GM12878 (cell line): ENCODE measurements at regions not wholly inside any gene's neighbourhood (a gene's known extent, or its start where the extent isn't known, plus 50 kb on each side); places are given as distances from the start of the nearest gene placed in this dataset.

Experiments used
- ATAC-seq: fragments of 200-7000 bp; cut with Tn5 transposase; 3 replicates; pipeline ENCODE4 v1.9.1; 2020; ENCODE audit warnings: mild to moderate bottlenecking, moderate library complexity
- BruUV-seq: library from RNA; stranded (reverse); fragments of 400-500 nt; replicated peaks from 2 replicates; lab custom pipeline; 2021; lab: Mats Ljungman, UMichigan
- CTCF ChIA-PET: fragments of 300-600 bp; sonication (Branson Sonifier 250); formaldehyde crosslinking; extraction: SDS; loops from one replicate; lab custom pipeline; 2021; ENCODE audit warnings: inconsistent platforms; lab: Yijun Ruan, JAX
- POLR2A ChIA-PET: fragments of 350-600 bp; formaldehyde crosslinking; extraction: SDS; loops from one replicate; lab custom pipeline; 2021; ENCODE audit warnings: inconsistent platforms; lab: Charles Lee
- RAD21 ChIA-PET: fragments of 300-600 bp; sonication (Branson Sonifier 250); formaldehyde crosslinking; loops from one replicate; lab custom pipeline; 2023; ENCODE audit warnings: antibody characterized with exemption; ENCODE audit not compliant: unreplicated experiment; lab: Charles Lee
- SMC1A ChIA-PET: fragments of 300-600 bp; sonication (Branson Sonifier 250); formaldehyde crosslinking; loops from one replicate; lab custom pipeline; 2023; ENCODE audit not compliant: unreplicated experiment, uncharacterized antibody; lab: Charles Lee
- DNase-seq: peaks from one replicate; pipeline ENCODE4 v3.0.0-alpha.2; 2011; ENCODE audit warnings: low read depth, low spot score
- FAIRE-seq: peaks from 3 replicates; lab custom pipeline; 2011; peaks lifted over from hg19 to GRCh38; lab: Jason Lieb, UNC
- H2AFZ ChIP-seq: 2 replicates; pipeline ENCODE4 v1.6.0; 2011; ENCODE audit warnings: low read depth, low read length, control low read depth; ENCODE audit not compliant: control insufficient read depth
- H3K27ac ChIP-seq: 2 replicates; pipeline ENCODE4 v1.5.1; 2011; ENCODE audit warnings: control low read depth; ENCODE audit not compliant: control insufficient read depth, insufficient read depth
- H3K27me3 ChIP-seq, 2 experiments: replicated peaks in 1 of 2; 2 replicates each; pipeline versions ENCODE4 v1.6.0 to v1.6.1; 2011; ENCODE audit warnings: low read length in 1 of 2; ENCODE audit not compliant: control insufficient read depth in 2 of 2, insufficient read depth in 2 of 2
- H3K36me3 ChIP-seq, 2 experiments: 2 replicates each; pipeline ENCODE4 v1.5.1; 2011; ENCODE audit warnings: low read length in 1 of 2; ENCODE audit not compliant: control insufficient read depth in 2 of 2, insufficient read depth in 2 of 2
- H3K4me1 ChIP-seq: 2 replicates; pipeline ENCODE4 v1.6.1; 2011; ENCODE audit warnings: mild to moderate bottlenecking, low read length, moderate library complexity, mixed read lengths; ENCODE audit not compliant: control insufficient read depth, insufficient read depth
- H3K4me2 ChIP-seq: 2 replicates; pipeline ENCODE4 v1.6.0; 2011; ENCODE audit warnings: control low read depth; ENCODE audit not compliant: control insufficient read depth, insufficient read depth
- H3K4me3 ChIP-seq: fragments of 200-600 bp; sonication (generic); 2 replicates; pipeline ENCODE4 v1.5.1; 2016
- H3K79me2 ChIP-seq: 2 replicates; pipeline ENCODE4 v1.6.0; 2011; ENCODE audit warnings: low read length; ENCODE audit not compliant: control insufficient read depth, insufficient read depth
- H3K9ac ChIP-seq: 2 replicates; pipeline ENCODE4 v1.8.0; 2011; ENCODE audit warnings: low read length, control low read depth, mixed read lengths; ENCODE audit not compliant: control insufficient read depth, insufficient read depth
- H3K9me3 ChIP-seq: replicated peaks from 3 replicates; pipeline ENCODE4 v1.5.1; 2011; ENCODE audit warnings: mild to moderate bottlenecking, low read length; ENCODE audit not compliant: control insufficient read depth, insufficient read depth
- H4K20me1 ChIP-seq: 2 replicates; pipeline ENCODE4 v1.6.0; 2011; ENCODE audit not compliant: control insufficient read depth, insufficient read depth
- ASH2L ChIP-seq: fragments of 300-600, 200-600 bp; sonication (generic); IDR thresholded peaks from 2 replicates; pipeline ENCODE4 v1.6.1; 2017; ENCODE audit warnings: low read depth, mild to moderate bottlenecking, borderline replicate concordance
- BHLHE40 ChIP-seq, 2 experiments: fragments of 450-650 bp in 1 of 2; IDR thresholded peaks; 2 replicates each; pipeline ENCODE4 v1.6.1; 2011 to 2017; ENCODE audit warnings: low read depth in 2 of 2, borderline replicate concordance in 1 of 2, improper control_type of control experiment in 1 of 2, low read length in 1 of 2, mild to moderate bottlenecking in 1 of 2
- ETV6 ChIP-seq, 2 experiments: fragments of 450-650 bp in 1 of 2; IDR thresholded peaks in 1 of 2; conservative IDR thresholded peaks in 1 of 2; 2 replicates each; pipeline ENCODE4 v1.6.1; 2014; ENCODE audit warnings: antibody characterized with exemption in 1 of 2, borderline replicate concordance in 1 of 2, low read depth in 1 of 2, mild to moderate bottlenecking in 1 of 2, moderate library complexity in 1 of 2
- FOXK2 ChIP-seq: fragments of 450-650 bp; IDR thresholded peaks from 2 replicates; pipeline ENCODE4 v1.6.1; 2017; ENCODE audit warnings: mild to moderate bottlenecking, moderate library complexity
- KDM1A ChIP-seq: fragments of 200-600 bp; sonication (generic); IDR thresholded peaks from 2 replicates; pipeline ENCODE4 v1.6.1; 2016; ENCODE audit warnings: borderline replicate concordance
- NFYB ChIP-seq: IDR thresholded peaks from 2 replicates; pipeline ENCODE4 v1.6.1; 2011; ENCODE audit warnings: low read depth, mild to moderate bottlenecking, low read length, improper control_type of control experiment, moderate library complexity; ENCODE audit not compliant: insufficient read depth
- RAD21 ChIP-seq: IDR thresholded peaks from 2 replicates; pipeline ENCODE4 v1.6.1; 2011; ENCODE audit warnings: mild to moderate bottlenecking, low read depth, low read length, moderate library complexity; ENCODE audit not compliant: insufficient read depth
- WGBS: methylation state at CpG from one replicate; pipeline ENCODE4 v1.1.6; 2016; ENCODE audit warnings: low lambda C conversion rate; ENCODE audit not compliant: insufficient replicate concordance, insufficient coverage; ENCODE audit errors: missing lambda C conversion rate; 5-methylcytosine and 5-hydroxymethylcytosine counted together
- in situ Hi-C: fragments of 300-500 bp; cut with MboI; formaldehyde crosslinking; loops from 9 replicates; pipeline ENCODE4 v1.14.3; 2018; ENCODE audit warnings: mixed read lengths
- intact Hi-C: fragments of 100-400 bp; cut with micrococcal nuclease; formaldehyde crosslinking; loops from one replicate; pipeline ENCODE4 v1.14.2; 2022; ENCODE audit not compliant: unreplicated experiment
- TF ChIP-seq, protein P1 (sequence below): IDR thresholded peaks from 2 replicates; pipeline ENCODE4 v1.6.1; 2012; ENCODE audit warnings: low read length, inconsistent platforms

DNA sequence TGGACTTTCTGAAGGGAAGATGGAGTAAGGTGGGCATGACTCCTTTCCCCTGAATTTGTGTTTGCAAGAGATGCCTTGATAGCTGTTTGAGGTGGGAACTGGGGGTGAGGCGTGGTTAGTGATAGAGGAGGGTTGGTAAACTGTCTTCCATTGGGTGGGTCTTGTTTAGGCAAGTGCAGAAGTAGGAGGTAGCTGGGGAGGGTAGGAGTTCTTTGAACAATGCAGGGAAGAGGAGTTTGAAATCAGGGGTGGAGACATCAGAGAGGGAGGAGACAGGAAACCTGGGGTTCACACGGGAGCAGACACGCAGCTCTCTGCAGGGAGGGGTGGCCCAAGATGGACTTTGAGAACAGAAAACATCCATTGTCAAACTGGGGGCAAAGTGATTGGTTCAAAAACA, 267.1 kb downstream of the TSN start:
- CTCF ChIA-PET, result interaction anchor here (0.5 kb wide), 1 partner anchor 928 kb away, joined by 3 read pairs; no protein-coding TSS in a partner anchor
- no peaks in the 10 kb centered on the region for H3K9me3 ChIP-seq
- SMC1A ChIA-PET, result no interaction called here
- ATAC-seq, result no peak
- TF ChIP-seq ETV6 (conservative IDR thresholded peaks at IDR 0.05 in 1 of 2, IDR thresholded peaks at IDR 0.05 in 1 of 2; ENCODE audit: borderline replicate concordance in 1 of 2, low read depth in 1 of 2) (no peak), RAD21 (no peak), FOXK2 (no peak), KDM1A (no peak), NFYB (no peak), BHLHE40 (IDR thresholded peaks at IDR 0.05; ENCODE audit: borderline replicate concordance in 1 of 2, low read depth in 2 of 2, low read length in 1 of 2) (no peak), ASH2L (no peak)
- TF ChIP-seq, protein P1, sequence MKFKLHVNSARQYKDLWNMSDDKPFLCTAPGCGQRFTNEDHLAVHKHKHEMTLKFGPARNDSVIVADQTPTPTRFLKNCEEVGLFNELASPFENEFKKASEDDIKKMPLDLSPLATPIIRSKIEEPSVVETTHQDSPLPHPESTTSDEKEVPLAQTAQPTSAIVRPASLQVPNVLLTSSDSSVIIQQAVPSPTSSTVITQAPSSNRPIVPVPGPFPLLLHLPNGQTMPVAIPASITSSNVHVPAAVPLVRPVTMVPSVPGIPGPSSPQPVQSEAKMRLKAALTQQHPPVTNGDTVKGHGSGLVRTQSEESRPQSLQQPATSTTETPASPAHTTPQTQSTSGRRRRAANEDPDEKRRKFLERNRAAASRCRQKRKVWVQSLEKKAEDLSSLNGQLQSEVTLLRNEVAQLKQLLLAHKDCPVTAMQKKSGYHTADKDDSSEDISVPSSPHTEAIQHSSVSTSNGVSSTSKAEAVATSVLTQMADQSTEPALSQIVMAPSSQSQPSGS, result no peak
- intact Hi-C loops (no loop called here), in situ Hi-C loops (no loop called here)
- no peaks in the 10 kb centered on the region for H4K20me1 ChIP-seq
- H2AFZ ChIP-seq, result no peak overlapping the region
- H3K4me3 ChIP-seq, result no peak overlapping the region
- BruUV-seq, result no TSS peak
- RAD21 ChIA-PET, result no interaction called here
- POLR2A ChIA-PET, result no interaction called here
- no peak for DNase-seq
- no peaks in the 10 kb centered on the region for H3K36me3 ChIP-seq
- H3K27ac ChIP-seq, result no peak overlapping the region
- no peaks in the 10 kb centered on the region for H3K27me3 ChIP-seq
- no peaks in the 10 kb centered on the region for H3K79me2 ChIP-seq
- H3K4me2 ChIP-seq, result no peak overlapping the region
- H3K4me1 ChIP-seq, result no peaks in the 10 kb centered on the region
- H3K9ac ChIP-seq, result no peak overlapping the region
- no peak for FAIRE-seq
- WGBS, result 9% methylated on average over 3 of the region's 3 CpGs
